ENCODE measurements at regions not wholly inside any gene's neighbourhood (a gene's known extent, or its start where the extent isn't known, plus 50 kb on each side); places are given as distances from the start of the nearest gene placed in this dataset.
"Not testable (repeated sequence)": the region's sequence is repeated elsewhere in the genome, so short reads cannot be mapped to it uniquely, and the experiment has no call there.

- DNase-seq: no peak
These were observed 103.6 kb upstream of the SGK1 start for GRCh38 chr6:134421501-134421900.

- DNase-seq: no peak
These were observed 102.8 kb upstream of the SGK1 start for GRCh38 chr6:134420614-134421181.

- DNase-seq: no peak
These were observed 101.8 kb upstream of the SGK1 start for GRCh38 chr6:134419716-134420115.

GRCh38 chr6:134416418-134417154, 98.7 kb upstream of the SGK1 start:
- DNase-seq: no peak

- no peak for DNase-seq
These were observed 97.7 kb upstream of the SGK1 start for GRCh38 chr6:134415656-134416055.

DNA sequence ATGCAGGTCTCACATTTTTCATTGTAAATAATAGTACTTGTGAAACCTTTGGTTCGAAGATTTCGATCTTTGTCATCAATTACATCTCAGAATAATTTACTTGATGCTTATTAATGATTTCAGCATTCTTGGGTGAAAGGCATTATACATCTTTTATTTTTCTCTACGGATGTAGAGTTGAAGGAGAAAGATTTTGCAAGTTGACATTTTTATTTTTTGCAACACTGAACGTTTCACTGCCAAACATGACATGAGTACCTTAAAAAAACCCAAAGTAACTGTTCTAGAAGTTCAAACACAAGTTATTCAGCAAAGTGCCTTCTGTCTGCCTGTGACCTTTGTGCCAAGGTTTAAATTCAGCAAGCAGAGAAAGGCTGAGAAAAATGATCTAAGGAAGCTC, 97.3 kb upstream of the SGK1 start:
- no peak for DNase-seq

- no peak for DNase-seq
These were observed 96.9 kb upstream of the SGK1 start for GRCh38 chr6:134414793-134415192.

GRCh38 chr6:134413241-134413643, 95.3 kb upstream of the SGK1 start:
- DNase-seq: no peak

GRCh38 chr6:134410541-134410940, 92.6 kb upstream of the SGK1 start:
- DNase-seq: no peak

- DNase-seq: no peak
These were observed 89.9 kb upstream of the SGK1 start for GRCh38 chr6:134407791-134408190.

DNA sequence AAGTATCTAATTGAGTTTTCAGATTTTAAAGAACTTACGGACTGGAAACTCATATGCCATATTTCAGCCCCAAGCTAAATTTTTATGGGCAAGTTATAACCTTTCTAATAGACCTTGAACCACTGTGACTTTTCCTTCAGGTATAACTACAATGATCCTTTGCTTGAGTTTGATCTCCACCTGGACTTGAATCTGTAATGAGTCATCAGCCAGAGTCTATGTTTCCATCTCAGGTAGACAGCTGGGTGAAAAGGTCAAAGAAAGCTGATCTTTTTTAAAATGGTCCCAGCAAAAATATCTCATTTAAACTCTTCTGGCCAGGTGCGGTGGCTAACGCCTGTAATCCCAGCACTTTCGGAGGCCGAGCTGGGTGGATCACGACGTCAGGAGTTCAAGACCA, 88.4 kb upstream of the SGK1 start:
- no peak for DNase-seq

GRCh38 chr6:134405386-134406087, 87.6 kb upstream of the SGK1 start:
- DNase-seq: no peak

- not testable (repeated sequence) for DNase-seq
These were observed 85.4 kb upstream of the SGK1 start for GRCh38 chr6:134403312-134403711.

DNA sequence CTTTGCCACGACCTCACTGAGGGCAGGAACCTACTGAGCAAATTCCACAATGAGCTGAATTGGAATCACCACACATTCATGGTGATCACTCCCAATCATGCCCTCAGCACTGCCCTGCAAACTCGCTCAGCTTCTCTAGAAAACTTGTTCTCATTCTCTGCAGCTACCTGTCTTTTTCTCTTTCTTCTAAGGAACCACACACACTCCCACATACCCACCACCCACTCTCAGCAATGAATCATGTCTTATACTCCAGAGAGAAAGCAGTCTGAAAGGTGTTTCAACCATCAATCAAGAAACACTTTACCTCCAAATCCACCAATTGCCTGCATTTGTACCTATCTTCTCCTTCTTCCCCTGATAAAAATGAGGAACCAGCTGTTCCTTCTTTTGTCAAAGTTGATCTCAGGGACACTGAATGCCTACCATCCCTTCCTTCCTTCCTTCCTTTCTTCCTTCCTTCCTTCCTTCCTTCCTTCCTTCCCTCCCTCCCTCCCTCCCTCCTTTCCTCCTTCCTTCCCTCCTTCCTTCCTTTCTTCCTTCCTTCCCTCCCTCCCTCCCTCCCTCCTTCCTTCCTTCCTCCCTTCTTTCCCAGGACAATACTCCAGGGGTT, 84.6 kb upstream of the SGK1 start:
- DNase-seq: no peak

DNA sequence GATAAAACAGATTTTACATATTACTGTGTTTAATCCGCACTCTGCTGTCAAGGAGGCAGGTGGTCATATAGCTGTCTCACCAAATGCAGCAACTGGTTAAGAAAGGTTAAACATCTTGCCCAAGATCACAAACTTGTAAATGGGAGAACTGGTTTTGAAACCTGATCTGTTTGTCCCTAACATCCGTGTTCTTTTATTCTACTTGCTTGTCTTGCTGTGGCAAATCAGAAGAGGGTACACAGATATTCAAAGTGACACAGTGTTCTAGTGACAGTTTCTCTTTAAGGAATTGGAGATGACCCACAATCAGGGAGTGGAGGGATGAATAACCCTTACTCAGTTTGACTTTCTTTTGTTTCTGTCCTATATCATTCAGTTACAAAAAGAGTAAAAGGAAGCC, 83.0 kb upstream of the SGK1 start:
- DNase-seq: no peak

DNA sequence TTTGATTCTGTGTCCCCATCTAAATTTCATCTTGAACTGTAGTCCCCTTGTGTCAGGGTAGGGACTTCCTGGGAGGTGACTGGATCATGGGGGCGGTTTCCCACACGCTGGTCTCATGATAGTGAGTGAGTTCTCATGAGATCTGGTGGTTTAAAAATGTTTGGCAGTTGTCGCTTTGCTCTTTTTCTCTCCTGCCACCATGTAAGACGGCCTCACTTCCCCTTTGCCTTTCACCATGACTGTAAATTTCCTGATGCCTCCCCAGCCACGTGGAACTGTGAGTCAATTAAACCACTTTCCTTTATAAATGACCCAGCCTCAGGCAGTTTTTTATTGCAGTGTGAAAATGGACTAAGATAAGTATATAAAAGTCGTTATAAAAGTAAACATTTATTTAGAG, 80.5 kb upstream of the SGK1 start:
- DNase-seq: no peak

DNA sequence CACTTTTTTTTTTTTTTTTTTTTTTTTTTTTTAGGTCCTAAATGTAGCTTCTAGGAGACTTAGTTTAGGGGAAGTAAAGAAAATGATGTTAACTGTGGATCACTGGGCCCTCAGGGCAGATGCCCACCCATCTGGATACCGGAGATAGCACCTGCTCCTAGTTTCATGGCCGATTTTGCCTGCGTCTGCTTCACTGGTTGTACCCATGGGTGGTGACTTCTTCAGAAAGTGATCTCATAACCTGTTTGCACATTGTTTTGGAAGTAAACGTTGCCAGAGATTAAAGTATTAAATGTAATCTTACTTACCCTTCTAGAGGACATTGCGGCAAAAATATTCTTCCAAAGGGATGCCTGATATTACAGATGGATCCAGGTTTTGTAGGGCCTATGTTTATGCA, 79.8 kb upstream of the SGK1 start:
- no peak for DNase-seq

DNA sequence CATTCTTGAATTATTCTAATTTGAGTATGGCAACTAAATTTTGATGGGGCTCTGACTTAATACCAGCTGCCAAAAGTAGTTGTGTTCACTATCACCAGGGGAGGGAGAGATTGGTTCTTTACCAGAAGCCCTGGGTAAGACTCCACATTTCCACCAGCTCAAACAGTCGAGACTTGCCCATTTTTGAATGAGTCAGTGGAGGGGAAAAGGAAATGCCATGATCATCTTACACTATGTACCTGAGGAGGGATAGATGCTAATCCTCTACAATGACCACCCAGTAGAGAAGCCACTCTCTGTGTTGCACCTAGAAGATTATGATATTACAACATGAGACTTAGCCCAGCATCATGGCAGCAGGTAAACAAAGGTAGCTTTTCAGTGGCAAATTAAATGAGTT, 77.0 kb upstream of the SGK1 start:
- DNase-seq: no peak

DNA sequence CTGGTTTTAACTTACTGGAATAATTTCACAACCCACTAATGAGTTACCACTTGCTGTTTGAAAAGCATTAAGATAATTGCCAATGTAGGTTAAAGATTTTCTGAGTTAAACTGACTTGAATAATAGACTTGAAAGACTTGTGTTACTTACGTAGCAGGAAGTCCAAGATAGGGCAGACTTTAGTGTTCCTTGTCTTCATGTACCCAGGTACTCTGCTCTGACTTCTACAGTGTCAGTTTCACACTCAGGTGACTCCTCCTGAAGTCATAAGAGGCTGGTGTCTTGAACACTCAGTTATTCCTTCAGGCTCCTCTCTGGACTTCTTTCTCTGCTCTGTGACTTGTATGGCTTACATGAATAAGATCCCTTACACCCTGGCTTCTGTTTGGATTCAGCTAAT, 76.3 kb upstream of the SGK1 start:
- DNase-seq: no peak

DNA sequence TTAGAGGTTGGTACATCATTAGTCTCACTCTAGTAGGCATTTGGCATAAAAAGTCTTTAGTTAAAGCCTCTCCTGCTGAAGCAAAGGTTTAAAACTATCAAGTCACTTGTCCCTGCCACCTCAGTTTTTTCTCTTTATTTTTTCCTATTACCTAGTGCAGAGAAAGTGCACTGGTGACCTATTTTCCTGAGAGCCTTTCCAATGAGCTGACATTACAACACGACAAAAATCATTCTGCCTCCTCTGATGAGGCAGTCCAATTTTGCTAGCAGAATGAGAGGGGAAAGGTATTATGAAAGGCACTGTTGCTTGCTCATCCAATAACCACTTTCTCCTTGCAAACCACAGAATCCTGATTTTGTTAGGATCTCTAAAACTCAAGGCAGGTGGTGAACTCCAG, 73.3 kb upstream of the SGK1 start:
- DNase-seq: no peak

GRCh38 chr6:134389658-134390057, 71.7 kb upstream of the SGK1 start:
- DNase-seq: no peak

DNA sequence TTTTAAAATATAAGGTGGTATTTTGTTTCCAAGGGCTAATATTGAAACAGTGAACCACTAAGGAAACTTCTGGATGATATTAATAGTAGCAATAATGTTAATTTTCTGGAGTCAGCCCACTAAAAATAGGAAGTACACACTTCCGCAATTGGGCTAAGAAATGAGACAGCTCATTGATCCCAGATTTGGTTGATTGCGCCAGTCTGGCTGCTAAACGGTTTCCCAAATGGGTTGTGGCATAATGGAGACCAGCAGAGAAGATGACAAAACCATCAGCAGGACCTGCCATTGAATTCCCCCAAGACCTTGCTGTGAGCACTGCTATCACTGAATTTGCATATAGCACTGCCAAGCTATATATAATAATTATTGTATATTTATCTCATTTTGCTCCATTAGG, 71.2 kb upstream of the SGK1 start:
- DNase-seq: no peak

DNA sequence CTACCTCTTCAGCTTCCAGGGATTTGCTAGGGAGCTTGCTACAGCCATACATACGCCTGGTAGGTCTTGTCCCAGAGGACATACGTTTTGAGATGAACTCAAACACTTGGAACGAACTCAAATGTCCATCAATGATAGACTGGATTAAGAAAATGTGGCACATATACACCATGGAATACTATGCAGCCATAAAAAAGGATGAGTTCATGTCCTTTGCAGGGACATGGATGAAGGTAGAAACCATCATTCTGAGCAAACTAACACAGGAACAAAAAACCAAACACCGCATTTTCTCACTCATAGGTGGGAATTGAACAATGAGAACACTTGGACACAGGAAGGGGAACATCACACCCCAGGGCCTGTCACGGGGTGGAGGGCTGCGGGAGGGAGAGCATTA, 68.6 kb upstream of the SGK1 start:
- DNase-seq: not testable (repeated sequence)

DNA sequence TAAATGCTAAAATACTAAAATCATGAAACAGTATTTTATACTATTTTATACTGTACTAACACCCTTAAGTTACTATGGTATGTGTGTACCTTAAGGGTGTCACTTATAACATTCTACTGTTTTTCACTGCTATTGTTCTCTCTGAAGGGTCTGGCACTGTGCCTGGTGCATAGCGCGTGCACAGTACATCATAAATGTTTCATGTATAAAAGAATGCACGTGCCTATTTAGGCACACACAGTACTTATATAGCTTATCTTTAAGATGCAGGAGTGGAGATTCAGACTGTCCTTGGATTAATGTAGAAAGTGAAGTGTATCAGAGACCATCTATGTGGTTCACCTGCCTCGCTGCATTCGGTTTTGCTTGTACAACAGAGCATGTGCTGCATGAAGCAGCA, 64.0 kb upstream of the SGK1 start:
- no peak for DNase-seq
